ENCODE measurements at regions not wholly inside any gene's neighbourhood (a gene's known extent, or its start where the extent isn't known, plus 50 kb on each side); places are given as distances from the start of the nearest gene placed in this dataset.

- DNase-seq, result no peak
- Mint-ChIP-seq H3K36me3 (no peaks in the 10 kb centered on the region), H3K4me1 (no peaks in the 10 kb centered on the region), H3K4me3 (no peak overlapping the region), H3K9me3 (peaks cover 2 to 3% of the 10 kb centered on the region in 2 donors), H3K27ac (no peak overlapping the region), H3K27me3 (ENCODE audit: low read depth in 2 of 2) (no peaks in the 10 kb centered on the region)
- intact Hi-C loops (cut with micrococcal nuclease), result no loop called here
- H3K27ac ChIP-seq (ENCODE audit: low read length), result no peak overlapping the region
- ATAC-seq, result no peak
- H3K36me3 ChIP-seq (ENCODE audit: control insufficient read depth, insufficient read depth, low read length), result no peaks in the 10 kb centered on the region
- no peaks in the 10 kb centered on the region for H3K27me3 ChIP-seq (ENCODE audit: control insufficient read depth, insufficient read depth, low read length)
- H3K9me3 ChIP-seq (ENCODE audit: control insufficient read depth, insufficient read depth, low read length), result no peaks in the 10 kb centered on the region
- 83% methylated on average over 1 of the region's 1 CpG for WGBS (ENCODE audit: insufficient coverage)
- TF ChIP-seq CTCF (IDR thresholded peaks at IDR 0.05), result no peak
- no peaks in the 10 kb centered on the region for H3K4me1 ChIP-seq (ENCODE audit: control insufficient read depth, insufficient read depth, low read length)
- no peak overlapping the region for H3K4me3 ChIP-seq (ENCODE audit: low read length)
Observed at GRCh38 chr1:221078260-221078965, 199.2 kb downstream of the HLX start.

GRCh38 chr1:221083902-221084301, 204.7 kb downstream of the HLX start:
- peaks cover 5 to 6% of the 10 kb centered on the region in 2 donors for H3K9me3 Mint-ChIP-seq
- H3K27me3 Mint-ChIP-seq (ENCODE audit: low read depth in 2 of 2), result peaks cover 0 to 3% of the 10 kb centered on the region in 2 donors
- WGBS (ENCODE audit: insufficient coverage), result 63% methylated on average over 1 of the region's 1 CpG
- no peak overlapping the region for H3K4me3 ChIP-seq (ENCODE audit: low read length)
- intact Hi-C loops (cut with micrococcal nuclease), result no loop called here
- H3K9me3 ChIP-seq (ENCODE audit: control insufficient read depth, insufficient read depth, low read length), result no peaks in the 10 kb centered on the region
- no peak for TF ChIP-seq CTCF (IDR thresholded peaks at IDR 0.05)
- no peaks in the 10 kb centered on the region for H3K27me3 ChIP-seq (ENCODE audit: control insufficient read depth, insufficient read depth, low read length)
- H3K27ac ChIP-seq (ENCODE audit: low read length), result no peak overlapping the region
- H3K36me3 ChIP-seq (ENCODE audit: control insufficient read depth, insufficient read depth, low read length), result no peaks in the 10 kb centered on the region
- no peaks in the 10 kb centered on the region for H3K4me1 Mint-ChIP-seq
- H3K27ac Mint-ChIP-seq, result no peak overlapping the region
- no peak for DNase-seq
- no peak overlapping the region for H3K4me3 Mint-ChIP-seq
- no peaks in the 10 kb centered on the region for H3K36me3 Mint-ChIP-seq
- ATAC-seq, result no peak
- H3K4me1 ChIP-seq (ENCODE audit: control insufficient read depth, insufficient read depth, low read length), result no peaks in the 10 kb centered on the region

- ATAC-seq (no peak), DNase-seq (no peak)
- Histone ChIP-seq H3K4me3 (ENCODE audit: low read length) (no peak overlapping the region), H3K27me3 (ENCODE audit: control insufficient read depth, insufficient read depth, low read length) (no peaks in the 10 kb centered on the region), H3K27ac (ENCODE audit: low read length) (no peak overlapping the region), H3K9me3 (ENCODE audit: control insufficient read depth, insufficient read depth, low read length) (no peaks in the 10 kb centered on the region), H3K4me1 (ENCODE audit: control insufficient read depth, insufficient read depth, low read length) (no peaks in the 10 kb centered on the region), H3K36me3 (ENCODE audit: control insufficient read depth, insufficient read depth, low read length) (no peaks in the 10 kb centered on the region)
- intact Hi-C loops (cut with micrococcal nuclease), result no loop called here
- no peak overlapping the region for H3K4me3 Mint-ChIP-seq
- no peak overlapping the region for H3K27ac Mint-ChIP-seq
- H3K4me1 Mint-ChIP-seq, result no peaks in the 10 kb centered on the region
- TF ChIP-seq CTCF (IDR thresholded peaks at IDR 0.05), result no peak
- 85% methylated on average over 4 of the region's 4 CpGs for WGBS (ENCODE audit: insufficient coverage)
- no peaks in the 10 kb centered on the region for H3K36me3 Mint-ChIP-seq
- peaks cover 5 to 6% of the 10 kb centered on the region in 2 donors for H3K9me3 Mint-ChIP-seq
- peaks cover 0 to 3% of the 10 kb centered on the region in 2 donors for H3K27me3 Mint-ChIP-seq (ENCODE audit: low read depth in 2 of 2)
Observed at GRCh38 chr1:221084681-221085080, 205.4 kb downstream of the HLX start.

Data from natural killer cell (primary cell).